ENCODE measurements at regions not wholly inside any gene's neighbourhood (a gene's known extent, or its start where the extent isn't known, plus 50 kb on each side); places are given as distances from the start of the nearest gene placed in this dataset.
"Not testable (repeated sequence)": the region's sequence is repeated elsewhere in the genome, so short reads cannot be mapped to it uniquely, and the experiment has no call there.

DNA sequence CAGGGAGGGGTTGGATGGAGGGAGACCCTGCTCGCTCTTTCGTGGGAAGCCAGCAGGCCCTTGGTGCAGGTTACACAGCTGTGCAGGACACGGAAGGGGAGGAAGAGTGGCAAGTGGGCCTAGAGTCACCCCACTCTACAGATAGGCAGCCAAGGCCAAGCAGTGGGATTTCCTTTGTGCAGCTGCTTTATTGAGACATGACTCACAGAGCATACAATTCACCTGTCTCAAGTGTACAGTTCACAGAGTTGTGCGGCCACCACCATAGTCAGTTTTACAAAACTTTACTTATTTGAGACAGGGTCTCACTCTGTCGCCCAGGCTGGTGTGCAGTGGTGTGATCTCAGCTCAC lies 91.2 kb upstream of the CIBAR2 start:
- DNase-seq (ENCODE audit: low spot score) = no peak

DNA sequence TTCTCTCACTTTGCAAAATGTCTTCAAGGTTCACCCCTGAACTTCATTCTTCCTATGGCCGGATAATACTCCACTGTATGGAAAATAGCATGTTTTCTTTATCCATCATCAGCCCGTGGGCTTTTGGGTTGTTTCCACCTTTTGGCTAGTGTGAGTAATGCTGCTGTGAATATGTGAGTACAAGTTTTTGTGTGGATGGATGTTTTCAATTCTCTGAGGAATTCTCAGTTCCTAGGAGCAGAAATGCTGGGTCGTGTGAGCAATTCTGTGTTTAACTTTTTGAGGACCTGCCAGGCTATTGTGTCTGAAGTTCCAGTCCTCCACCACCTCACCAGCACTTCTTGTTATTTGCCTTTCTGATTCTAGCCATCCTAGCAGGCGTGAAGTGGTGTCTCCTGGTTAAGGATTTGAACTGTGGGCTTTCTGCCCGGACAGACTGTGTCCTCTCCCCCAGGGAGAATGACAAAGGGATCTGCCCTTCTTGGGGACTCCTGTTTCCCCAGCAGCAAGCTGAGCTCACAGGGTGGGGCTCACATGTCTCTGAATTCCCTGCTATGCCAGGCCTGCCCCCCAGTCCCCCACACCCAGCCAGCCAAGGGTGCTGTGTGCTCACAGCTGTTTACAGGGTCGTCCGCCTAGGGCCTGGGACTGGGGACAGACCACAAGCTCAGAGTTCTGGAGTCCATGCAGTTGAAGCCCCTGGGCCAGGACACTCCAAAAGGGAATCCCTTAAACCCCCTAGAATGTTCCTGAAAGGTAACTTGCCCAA lies 92.2 kb upstream of the CIBAR2 start:
- DNase-seq (ENCODE audit: low spot score) = no peak

DNA sequence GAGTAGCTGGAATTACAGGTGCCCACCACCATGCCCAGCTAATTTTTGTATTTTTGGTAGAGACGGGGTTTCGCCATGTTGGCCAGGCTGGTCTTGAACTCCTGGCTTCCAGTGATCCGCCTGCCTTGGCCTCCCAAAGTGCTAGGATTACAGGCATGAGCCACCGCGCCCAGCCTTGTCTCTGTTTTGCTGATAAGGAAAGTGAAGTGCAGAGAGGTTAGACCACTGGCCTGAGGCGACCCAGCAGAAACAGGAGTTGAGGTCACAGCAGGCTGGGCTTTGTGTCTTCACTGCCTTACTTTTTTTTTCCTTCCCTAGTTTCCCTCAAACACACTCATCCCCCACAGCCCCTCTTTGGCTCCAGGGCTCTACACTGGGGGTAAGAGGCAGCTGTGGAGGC lies 93.0 kb upstream of the CIBAR2 start:
- not testable (repeated sequence) for DNase-seq (ENCODE audit: low spot score)

DNA sequence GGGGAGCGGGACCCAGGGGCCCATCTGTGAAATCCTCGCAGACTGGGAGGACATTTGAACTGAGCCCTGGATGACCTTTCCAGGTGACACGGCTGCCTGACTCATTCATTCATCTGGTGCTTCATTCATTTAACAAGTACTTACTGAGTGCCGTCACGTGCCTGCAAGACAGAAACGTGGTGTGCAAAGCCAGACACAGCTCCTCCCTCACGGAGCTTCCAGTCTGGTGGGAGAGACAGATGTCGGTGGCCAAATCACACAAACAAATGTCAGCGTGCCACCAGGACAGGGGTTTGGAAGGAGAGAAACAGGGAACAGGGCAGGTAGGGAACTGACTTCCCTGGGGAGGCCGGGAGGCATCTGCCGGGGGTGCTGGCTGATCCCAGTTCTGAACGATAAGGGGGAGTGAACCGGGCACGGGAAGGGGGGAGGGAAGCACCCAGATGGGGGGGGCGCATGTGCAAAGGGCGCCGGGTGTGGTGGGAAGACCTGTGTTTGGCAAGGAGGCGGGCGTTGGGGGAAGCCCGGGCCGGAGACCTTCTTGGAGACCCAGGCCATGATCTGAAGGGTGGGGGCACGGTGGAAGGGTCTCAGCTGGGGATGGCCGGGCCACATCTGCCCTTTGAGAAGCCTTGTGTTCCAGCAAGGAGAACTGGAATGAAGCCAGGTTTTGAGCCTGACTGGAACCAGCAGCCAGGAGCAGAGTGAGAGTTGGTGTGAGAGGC lies 93.6 kb upstream of the CIBAR2 start:
- DNase-seq (ENCODE audit: low spot score) = no peak

DNA sequence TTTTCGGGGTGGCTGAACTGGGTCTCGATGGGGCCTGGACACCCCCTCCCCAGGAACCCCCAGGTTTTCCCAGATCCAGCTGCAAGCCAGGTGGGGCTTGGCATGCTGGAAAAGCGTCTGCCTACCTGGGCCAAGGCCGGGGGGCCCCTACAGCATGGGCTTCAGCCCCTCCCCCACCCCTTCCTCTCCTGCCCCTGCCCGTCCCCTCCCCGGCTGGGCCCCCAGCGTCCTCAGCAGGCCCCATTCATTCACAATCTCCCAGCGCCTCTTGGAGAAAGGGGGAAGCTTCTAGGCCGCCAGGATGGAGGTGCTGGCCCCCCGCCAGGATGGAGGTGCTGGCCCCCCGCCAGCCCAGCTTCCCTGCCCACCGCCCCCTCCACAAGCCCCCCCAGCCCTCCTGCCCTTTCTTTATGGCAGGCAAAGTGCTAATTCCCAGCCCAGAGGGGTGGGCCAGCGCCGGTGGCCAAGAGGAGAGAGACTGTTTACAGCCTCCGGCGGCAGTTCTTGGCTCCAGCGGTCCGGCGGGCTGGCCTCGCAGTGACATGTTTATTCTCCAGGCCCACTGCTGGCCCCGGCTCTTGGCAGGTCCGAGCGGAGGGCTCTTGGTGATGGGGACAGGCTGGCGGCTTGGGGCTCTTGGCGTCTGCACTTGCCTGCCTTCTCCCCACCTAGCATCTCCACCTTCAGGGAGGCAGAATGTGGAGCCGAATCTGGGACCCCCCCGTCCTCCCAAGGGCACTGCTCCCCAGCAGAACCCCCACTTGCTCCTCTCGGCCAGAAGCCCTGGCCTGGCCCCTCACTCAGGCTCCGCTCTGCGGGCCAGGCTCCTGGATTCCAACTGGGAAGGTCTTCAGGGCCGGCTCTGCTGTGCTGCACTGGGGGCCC lies 94.4 kb upstream of the CIBAR2 start:
- no peak for DNase-seq (ENCODE audit: low spot score)

DNA sequence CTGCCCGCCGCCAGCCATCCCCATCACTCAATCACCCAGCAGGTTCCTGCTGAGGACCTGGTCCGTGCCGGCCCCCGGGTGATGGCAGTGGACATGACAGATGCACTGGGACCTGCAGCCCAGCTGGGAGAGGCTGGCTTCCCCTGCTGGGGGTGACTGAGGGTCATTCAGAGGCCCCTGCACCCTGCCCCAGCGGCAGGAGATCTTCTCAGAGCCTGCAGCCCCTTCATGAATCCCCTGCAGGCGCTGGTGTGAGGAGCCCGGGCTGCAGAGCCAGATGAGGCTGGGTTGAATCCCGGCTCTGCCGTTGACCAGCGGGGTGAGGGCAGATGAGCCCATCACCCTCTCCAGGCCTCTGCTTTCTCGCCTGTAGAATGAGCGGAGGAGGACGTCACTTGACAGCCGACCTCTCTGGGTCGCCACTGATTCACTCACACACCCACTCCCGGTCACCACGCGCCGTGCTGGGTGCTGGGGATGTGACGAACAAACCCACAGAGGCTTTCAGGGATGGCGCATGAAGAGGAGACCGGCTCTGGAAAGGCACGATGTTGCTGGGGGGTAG lies 95.2 kb upstream of the CIBAR2 start:
- no peak for DNase-seq (ENCODE audit: low spot score)

DNA sequence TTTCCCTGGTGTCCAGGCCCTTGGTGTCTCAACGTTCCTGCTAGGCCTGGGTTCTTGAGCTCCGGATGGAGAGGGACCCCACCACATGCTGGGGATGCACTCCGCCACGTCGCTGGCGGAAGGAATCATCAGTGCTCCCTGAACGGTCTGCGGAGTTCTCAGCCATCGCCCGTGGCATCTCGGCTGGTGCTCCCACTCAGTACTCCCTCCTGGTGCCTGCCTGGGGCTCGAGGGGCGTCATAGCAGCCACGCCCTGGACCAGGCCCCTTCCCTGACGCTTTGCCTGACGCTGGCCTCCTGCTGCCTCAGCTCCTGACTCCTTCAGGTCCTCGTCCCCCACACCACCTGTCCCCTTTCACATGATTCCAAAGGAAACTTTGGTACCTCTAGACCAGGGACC lies 95.9 kb upstream of the CIBAR2 start:
- no peak for DNase-seq (ENCODE audit: low spot score)

DNA sequence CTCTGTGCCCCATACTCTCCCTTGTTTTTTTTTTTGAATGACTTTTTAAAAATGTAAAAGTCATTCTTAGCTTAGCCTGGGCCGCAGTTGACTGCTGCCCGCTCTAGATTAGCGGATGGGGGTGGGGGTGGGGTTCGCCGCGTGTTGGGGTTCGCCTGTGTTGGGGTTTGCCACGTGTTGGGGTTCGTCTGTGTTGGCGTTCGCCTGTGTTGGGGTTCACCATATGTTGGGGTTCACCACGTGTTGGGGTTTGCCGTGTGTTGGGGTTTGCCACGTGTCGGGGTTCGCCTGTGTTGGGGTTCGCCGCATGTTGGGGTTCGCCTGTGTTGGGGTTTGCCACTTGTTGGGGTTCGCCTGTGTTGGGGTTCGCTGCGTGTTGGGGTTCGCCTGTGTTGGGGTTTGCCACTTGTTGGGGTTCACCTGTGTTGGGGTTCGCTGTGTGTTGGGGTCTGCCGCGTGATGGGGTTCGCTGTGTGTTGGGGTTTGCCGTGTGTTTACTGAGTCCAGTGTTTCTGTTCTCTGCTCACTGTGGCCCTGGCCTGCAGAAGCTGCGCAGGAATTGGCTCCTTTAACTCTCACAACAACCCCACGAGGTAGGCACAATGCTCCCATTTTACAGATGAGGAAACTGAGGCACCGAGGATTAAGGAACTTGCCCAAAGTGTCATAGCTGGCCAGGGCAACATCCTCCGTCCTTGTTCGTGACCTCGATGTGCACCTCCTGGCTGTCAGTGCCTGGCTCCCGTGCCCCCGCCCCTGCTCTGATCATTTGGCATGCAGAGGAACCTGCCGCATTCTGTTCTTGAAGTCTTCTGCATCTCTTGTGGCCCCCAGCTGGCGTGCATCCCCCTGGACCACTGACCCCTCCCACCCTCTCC lies 96.6 kb upstream of the CIBAR2 start:
- no peak for DNase-seq (ENCODE audit: low spot score)

DNA sequence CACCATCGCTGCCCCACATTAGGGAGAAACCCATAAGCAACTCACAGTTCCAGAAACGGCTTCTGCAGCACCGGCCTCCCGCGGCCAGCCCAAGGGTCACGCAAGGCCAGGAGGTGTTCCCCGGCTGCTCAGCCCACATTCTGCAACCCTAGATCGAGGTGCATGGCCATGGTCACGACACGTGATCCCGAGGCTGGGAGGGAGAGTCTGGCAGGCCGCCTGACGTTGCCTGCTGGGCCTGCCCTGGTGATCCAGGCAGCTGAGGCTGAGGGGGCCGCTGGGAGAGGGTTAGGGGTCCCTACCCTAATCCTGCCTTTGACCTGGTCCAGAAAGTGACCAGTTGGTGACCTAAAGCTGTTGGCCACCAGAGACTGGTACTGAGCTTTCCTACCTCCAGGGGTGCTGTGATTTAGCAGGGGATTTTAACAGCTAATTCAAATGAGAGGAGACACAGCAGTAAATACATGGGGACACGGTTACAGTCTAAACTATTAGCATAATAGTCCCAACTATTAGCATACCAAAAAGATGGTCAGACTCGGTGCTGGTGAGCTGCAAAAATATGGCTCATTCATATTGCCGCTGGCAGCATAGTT lies 97.4 kb upstream of the CIBAR2 start:
- DNase-seq (ENCODE audit: low spot score) = no peak

DNA sequence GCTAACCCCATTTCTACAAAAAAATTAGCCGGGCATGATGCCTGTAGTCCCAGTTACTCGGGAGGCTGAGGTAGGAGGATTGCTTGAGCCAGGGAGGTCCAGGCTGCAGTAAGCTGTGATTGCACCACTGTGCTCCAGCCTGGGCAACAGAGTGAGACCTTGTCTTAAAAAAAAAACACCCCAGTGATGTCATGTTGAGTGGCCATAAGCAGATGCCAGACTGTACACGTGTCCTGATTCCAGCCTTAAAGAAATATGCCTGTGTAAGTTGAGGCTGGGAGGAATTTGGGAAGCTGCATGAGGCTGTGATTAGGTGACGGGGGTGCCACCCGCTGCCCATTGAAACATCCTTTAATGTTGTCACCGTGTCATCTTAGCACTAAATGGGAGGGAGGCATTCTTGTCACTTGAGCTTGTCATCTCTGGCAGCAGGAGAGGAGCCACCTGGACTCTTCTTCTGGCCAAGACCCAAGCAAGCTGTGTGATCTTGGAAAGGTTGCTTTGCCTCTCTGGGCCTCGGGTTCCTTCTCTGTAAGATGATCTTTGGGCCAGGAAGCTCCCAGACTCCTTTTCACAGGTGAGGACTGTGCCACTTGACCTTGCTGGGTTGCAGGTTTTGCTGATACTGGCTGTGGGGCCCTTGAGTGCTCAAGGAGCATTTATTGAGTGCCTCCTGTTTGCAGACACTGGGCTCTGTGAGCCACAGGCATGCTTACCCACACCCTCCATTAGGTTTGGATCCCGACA lies 98.3 kb upstream of the CIBAR2 start:
- DNase-seq (ENCODE audit: low spot score) = no peak

DNA sequence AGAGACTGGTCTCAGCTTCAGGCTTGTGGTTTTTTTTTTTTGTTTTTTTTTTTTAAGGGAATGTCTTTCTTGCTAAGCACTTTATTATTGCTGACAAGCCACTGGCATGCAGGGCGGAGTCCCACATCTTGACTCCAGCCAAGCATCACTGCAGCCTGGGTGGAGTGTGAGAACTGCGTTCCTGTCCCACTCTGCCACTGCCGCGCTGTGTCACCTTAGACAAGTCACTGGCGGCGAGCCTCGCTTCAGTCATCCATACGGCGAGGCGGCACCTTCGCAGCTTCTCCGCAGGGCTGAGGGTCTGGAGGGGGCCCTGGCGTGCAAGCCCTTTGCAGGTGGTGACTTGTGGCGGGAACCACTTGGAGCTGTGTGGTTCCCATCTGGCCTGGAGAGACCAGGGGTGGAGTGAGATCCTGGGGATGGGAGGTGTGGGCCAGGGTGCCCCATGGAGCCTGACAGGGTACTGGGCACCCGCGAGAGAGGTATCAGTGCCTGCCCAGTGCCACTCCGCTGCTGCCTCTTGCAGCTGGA lies 99.1 kb upstream of the CIBAR2 start:
- no peak for DNase-seq (ENCODE audit: low spot score)

DNA sequence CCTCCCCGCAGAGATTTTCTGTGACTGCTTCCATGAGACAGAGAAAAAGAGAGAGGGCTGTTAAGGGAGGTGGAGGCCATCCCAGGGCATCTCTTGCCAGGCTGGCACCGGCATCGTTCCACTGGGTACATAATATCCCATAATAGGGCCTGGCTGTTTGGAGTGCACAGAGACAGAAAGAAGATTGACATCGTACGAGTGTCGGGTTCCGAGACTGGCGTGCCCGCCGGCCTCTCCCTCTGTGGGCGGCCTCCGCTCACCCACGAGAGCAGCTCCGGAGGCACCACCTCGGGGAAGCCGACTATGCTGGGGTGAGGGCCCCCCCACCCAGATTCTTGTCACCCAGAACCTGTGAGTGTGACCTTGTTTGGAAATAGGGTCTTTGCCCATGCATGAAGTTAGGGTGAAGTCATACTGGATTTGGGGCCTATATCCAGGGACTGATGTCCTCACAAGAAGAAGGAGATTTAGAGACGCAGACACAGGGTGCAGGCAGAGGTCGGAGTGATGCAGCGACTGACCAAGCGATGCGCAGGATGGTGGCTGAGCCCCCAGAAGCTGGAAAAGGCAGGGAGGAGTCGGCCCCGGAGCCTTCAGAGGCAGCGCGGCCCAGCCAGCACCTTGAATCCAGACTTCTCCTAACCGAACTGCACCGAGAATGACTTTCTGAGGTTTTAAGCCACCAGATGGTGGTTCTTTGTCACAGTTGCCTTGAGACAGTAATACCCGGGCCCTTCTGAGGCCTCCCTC lies 101.8 kb upstream of the CIBAR2 start:
- DNase-seq (ENCODE audit: low spot score) = no peak

DNA sequence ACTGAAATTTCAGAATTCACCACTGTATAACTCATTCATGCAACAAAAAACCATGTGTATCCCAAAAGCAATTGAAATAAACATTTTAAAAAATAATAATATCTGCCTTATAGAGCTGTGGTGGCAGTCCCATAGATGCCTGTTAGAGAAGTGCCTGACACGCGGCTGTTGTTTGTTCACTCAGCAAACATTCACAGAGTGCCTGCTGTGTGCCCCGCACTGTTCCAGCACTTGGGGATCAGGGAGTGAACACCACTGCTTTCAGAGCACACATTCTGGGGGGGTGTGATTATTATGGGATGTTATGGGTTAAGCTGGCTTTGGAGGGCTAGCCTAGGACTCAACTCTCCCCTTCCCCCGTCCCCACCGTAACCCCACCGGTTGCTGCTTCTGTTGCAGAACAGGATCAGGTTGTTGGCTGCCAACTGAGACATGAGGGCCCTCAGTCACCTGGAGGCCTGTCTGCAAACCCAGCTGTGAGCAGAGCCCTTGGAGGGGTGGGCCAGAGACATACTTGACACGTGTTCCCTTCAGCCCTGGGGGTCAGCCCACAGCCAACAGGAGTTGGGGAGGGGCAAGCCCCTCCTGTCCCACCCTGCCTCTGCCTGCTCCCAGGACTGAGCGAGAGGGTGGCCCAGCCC lies 103.3 kb upstream of the CIBAR2 start:
- no peak for DNase-seq (ENCODE audit: low spot score)

DNA sequence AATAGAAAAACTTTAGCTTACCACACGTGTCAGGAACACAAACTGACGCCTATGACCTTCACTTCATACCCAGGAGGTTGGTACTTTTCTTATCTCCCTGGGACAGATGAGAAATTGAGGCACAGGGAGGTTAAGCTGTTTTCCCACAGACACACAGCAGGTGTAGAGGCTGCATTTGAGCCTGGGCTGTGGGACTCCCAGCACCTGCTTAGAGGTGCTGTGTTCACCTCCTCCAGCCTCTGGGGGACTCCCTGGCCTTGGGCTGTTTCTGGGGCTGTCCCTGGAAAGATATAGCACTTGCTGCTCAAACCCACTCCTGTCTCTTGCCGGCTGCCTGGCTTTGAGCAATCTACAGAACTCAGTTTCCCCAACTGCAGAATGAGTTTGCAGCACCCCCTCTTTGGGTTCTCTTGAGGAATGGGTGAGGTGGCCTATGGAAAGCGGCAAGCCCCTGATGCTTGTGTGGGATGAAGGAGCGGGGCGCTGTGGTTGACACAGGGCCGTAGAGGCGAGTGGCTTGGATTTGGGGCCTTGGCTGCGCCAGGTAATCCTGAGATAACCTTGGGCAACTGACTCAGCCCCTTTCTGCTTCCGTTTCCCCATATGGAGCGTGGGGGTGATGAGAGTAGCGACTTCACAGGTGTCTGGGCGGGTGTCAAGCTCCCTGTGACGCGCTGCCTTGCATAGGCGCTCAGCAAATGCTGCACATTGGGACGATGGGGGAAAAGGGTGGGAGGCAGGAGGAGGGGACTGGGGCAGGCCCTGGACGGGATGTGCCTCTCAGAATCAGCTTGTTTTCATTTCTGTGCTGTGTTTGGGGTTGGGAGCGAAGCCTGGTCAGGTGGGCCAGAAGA lies 104.5 kb upstream of the CIBAR2 start:
- no peak for DNase-seq (ENCODE audit: low spot score)

DNA sequence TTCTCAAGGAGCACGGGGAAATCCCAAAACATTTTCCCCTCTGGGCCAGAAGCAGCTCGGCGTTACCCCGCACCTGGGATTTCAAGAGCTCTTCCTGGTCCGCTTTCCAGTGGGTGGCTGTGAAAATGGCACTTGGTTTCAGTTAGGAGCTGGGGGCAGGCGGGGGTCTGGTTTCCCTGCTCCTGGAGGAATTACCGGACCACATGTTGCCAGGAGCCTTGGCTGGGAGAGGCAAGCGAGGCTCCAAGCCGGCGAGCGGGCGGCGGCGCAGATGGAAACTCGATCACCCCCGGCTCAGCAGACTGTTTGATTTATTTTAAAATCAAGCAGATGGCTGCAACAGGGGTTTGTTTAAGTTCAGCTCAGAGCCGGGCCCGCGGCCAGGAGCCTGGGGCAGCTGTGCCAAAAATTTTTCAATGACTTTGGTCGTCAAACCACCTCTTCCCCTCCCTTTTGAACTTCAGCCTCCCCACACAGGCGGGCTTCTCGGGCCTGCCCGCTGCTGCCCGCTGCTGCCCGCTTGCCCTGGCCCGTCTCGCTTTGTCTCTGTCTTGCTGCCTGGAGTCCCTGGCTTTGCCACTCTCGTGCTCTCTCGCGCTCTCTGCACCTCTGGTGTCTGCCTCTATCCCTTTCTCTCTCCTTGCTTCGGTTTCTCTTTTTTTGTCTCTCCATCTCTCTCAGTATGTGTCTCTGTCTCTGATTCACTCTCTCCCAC lies 108.0 kb upstream of the CIBAR2 start:
- no peak for DNase-seq (ENCODE audit: low spot score)

DNA sequence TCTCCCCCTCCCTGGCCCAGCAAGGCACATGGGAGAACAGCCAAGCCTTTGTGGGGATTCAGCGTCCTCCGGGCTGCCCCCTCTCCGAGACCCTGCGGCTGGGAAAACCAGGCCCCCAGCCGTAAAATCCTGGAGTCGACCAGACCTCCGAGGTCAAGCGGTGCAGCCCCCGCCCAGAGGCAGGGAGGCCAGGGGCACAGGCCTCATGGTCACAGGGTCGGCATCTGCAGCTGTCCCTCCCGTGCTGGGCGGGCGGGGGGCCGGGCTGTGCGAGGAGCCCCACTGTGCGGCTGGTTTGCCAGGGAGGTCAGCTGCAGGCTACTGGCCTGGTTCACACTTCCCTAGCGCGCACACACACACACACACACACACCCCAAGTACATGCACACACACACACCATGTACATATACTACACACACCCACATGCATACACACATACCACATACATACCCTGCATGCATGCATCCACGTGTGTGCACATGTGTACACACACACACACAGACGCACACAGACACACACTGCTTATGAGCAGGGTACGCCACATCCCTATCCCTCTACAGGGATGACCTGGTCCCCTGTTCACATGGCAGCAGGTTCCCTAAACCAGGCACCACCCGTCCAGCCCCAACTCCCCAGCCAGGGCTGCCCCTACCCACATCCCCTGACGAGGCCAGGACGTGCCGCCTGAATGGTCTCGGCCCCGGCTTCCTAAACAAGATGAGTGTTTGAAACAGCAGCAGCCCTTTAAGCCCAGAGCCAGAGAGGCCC lies 108.9 kb upstream of the CIBAR2 start:
- no peak for DNase-seq (ENCODE audit: low spot score)

DNA sequence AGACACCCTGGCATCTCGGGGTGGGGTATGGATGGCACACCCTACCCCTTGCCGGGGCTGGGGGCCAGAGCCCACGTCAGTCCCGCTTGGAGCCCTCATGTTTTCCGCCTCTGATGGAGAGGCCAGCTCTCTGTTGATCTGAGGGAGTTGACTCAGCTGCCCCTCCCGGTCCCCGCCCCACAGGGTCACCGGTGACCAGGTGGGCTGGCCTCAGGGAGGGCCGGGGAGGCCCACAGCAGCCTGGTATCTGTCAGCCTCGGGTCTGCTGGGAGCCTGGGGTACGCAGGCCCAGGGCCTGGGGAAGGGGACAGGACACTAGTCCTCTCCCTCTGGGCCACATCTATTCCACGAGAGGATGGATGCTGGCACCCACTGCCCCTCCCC lies 109.5 kb upstream of the CIBAR2 start:
- DNase-seq (ENCODE audit: low spot score) = no peak

Measured in hematopoietic multipotent progenitor cell treated with erythropoietin and hydrocortisone succinate and interleukin-3 and kit ligand, for 15 days (in vitro differentiated cells).